ENCODE measurements at regions not wholly inside any gene's neighbourhood (a gene's known extent, or its start where the extent isn't known, plus 50 kb on each side); places are given as distances from the start of the nearest gene placed in this dataset.
A peak's percentile ranks its signal among the peaks of the same experiment; 100 is the strongest.

DNA sequence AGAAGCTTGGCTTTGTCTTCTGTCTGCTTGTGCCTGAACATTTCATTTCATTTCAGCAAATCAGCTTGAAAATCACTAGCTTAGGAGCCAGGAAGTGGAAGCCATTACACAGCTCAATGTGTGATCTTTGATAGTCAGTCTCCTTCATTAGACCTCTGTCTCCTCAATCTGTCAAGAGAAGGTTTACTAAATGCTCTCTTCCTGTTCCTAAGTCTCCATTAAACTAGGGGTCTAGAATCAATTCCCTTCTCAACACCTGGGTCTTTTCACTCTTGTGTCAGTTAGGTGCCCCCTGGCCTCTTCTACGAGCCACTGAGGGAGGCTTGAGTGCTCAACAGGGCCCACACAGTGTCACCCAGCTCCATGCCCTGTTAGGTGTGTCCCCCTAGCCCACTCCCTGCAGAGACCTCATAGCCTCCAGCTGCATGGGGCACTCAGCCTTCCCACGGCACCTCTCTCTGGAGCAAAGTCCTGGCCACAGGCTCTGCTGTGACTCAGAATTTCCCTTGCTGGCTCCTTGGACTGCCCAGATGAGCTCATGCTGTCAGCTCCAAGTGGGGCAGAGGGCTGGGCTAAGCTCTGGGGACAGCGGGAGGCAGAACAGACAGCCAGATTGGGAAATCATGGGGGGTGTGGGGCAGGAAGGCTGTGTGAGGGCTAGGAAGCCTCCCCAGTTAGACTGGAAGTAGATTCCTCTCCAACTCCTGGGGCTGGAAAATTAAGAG lies 115.7 kb upstream of the IPO9 start:
- TF ChIP-seq, protein P1, sequence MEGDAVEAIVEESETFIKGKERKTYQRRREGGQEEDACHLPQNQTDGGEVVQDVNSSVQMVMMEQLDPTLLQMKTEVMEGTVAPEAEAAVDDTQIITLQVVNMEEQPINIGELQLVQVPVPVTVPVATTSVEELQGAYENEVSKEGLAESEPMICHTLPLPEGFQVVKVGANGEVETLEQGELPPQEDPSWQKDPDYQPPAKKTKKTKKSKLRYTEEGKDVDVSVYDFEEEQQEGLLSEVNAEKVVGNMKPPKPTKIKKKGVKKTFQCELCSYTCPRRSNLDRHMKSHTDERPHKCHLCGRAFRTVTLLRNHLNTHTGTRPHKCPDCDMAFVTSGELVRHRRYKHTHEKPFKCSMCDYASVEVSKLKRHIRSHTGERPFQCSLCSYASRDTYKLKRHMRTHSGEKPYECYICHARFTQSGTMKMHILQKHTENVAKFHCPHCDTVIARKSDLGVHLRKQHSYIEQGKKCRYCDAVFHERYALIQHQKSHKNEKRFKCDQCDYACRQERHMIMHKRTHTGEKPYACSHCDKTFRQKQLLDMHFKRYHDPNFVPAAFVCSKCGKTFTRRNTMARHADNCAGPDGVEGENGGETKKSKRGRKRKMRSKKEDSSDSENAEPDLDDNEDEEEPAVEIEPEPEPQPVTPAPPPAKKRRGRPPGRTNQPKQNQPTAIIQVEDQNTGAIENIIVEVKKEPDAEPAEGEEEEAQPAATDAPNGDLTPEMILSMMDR (IDR thresholded peaks at IDR 0.05; ENCODE audit: low read length, missing control alignments), result no peak
- DNase-seq (ENCODE audit: low read depth), result peak; percentile 99
- H3K4me3 ChIP-seq (replicated peaks; ENCODE audit: low read depth, low read length), result no peak overlapping the region

DNA sequence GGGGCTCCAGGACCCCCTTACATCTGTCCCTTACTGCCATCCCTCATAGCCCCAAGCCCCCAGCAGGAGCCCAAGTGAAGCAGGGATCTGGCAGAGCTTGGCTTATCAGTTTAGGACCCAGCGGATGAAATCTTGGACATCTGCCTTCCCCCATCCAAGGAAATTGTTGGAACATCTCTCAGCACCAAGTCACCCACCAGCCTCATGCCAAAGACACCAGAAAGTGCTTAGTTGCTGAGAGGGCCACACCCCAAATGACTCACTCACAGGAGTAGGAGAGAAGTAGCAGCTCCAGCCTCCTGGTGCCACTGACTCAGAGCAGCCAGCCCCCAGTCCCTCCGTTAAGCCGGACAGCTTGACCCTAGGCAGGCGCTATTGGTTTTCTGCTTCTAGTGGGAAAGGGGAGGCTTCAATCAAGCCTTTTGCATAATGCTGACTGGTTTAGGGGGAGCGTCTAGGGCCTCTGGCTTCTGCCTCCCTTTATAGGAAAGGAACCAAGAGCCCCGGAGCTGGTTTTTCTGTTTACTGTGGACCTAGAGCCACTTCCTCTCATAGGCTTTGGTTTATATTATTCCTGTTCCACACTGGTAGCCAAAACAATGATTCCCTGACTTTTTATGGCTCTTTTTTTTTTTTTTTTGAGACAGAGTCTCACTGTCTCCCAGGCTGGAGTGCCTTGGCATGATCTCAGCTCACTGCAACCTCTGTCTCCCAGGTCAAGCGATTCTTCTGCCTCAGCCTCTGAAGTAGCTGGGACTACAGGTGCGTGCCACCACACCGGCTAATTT lies 114.2 kb upstream of the IPO9 start:
- DNase-seq (ENCODE audit: low read depth), result peak; percentile 98
- TF ChIP-seq, protein P1 (IDR thresholded peaks at IDR 0.05; ENCODE audit: low read length, missing control alignments), result no peak
- H3K4me3 ChIP-seq (replicated peaks; ENCODE audit: low read depth, low read length), result no peak overlapping the region

- no peak overlapping the region for H3K4me3 ChIP-seq (replicated peaks; ENCODE audit: low read depth, low read length)
- TF ChIP-seq, protein P1 (IDR thresholded peaks at IDR 0.05; ENCODE audit: low read length, missing control alignments), result no peak
- no peak for DNase-seq (ENCODE audit: low read depth)
Observed at GRCh38 chr1:201715351-201715750, 113.6 kb upstream of the IPO9 start.

GRCh38 chr1:201715801-201716741 lies 112.9 kb upstream of the IPO9 start:
- no peak overlapping the region for H3K4me3 ChIP-seq (replicated peaks; ENCODE audit: low read depth, low read length)
- DNase-seq (ENCODE audit: low read depth), result no peak
- TF ChIP-seq, protein P1 (IDR thresholded peaks at IDR 0.05; ENCODE audit: low read length, missing control alignments), result no peak

DNA sequence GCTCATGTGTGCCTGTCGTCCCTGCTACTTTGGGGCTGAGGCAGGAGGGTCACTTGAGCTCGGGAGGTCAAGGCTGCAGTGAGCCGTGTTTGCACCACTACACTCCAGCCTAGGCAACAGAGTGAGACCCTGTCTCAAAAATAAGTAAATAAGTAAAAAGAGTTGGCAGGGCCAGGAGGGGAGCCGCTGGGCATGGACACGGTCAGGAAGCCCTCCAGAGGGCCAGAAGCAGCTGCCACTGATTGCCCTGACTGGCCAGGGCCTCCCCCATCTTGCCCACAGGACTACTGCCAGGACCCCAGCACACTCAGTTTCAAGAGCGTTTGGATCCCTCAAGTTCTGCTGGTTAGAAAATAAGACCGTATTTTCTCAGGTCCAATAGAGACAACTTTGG lies 112.2 kb upstream of the IPO9 start:
- no peak for DNase-seq (ENCODE audit: low read depth)
- no peak overlapping the region for H3K4me3 ChIP-seq (replicated peaks; ENCODE audit: low read depth, low read length)
- TF ChIP-seq, protein P1 (IDR thresholded peaks at IDR 0.05; ENCODE audit: low read length, missing control alignments), result no peak

DNA sequence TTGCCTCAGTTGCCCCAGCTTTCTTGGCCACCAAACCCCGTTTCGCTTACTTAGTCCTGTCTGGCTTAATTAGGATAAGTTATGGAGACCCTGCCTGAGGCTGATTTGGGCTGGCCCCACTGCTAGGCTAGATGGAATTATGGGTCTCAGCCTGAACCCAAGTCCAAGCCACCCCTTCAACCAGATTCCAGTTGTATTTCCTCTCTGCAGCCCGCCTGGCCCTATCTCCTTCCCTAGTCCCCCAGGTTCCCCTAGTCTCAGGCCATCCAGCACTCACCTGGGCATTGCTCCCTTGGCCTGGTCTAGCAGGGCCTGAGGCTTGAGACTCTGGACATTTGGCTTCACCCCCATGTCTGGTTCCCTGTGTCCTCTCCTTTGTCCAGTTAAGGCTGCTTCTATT lies 111.7 kb upstream of the IPO9 start:
- H3K4me3 ChIP-seq (replicated peaks; ENCODE audit: low read depth, low read length), result no peak overlapping the region
- TF ChIP-seq, protein P1 (IDR thresholded peaks at IDR 0.05; ENCODE audit: low read length, missing control alignments), result no peak
- no peak for DNase-seq (ENCODE audit: low read depth)
